Aorta (tissue), 5 donors: ENCODE measurements at regions not wholly inside any gene's neighbourhood (a gene's known extent, or its start where the extent isn't known, plus 50 kb on each side); places are given as distances from the start of the nearest gene placed in this dataset.
"Not testable (repeated sequence)": the region's sequence is repeated elsewhere in the genome, so short reads cannot be mapped to it uniquely, and the experiment has no call there.

Source experiments
- ATAC-seq: fragments of 200-7000 bp; cut with Tn5 transposase; one replicate; pipeline ENCODE4 v1.9.1; 2022; ENCODE audit warnings: moderate library complexity; ENCODE audit not compliant: low FRiP score
- DNase-seq, 2 donors: peaks; one replicate each; pipeline ENCODE4 v3.0.0-alpha.2; 2020
- H3K27ac ChIP-seq, 2 donors: one replicate each; pipeline ENCODE4 v1.5.1; 2013; ENCODE audit warnings: low read length in 2 of 2, mild to moderate bottlenecking in 2 of 2, moderate library complexity in 2 of 2, control low read depth in 1 of 2, inconsistent platforms in 1 of 2, low read depth in 1 of 2
- H3K27me3 ChIP-seq, 2 donors: one replicate each; pipeline ENCODE4 v1.6.1; 2013; ENCODE audit warnings: control low read depth in 1 of 2, low read length in 1 of 2, mild to moderate bottlenecking in 1 of 2, moderate library complexity in 1 of 2; ENCODE audit not compliant: insufficient read depth in 2 of 2, control insufficient read depth in 1 of 2
- H3K36me3 ChIP-seq, 2 donors: one replicate each; pipeline ENCODE4 v1.6.1; 2013; ENCODE audit warnings: control low read depth in 1 of 2, low read length in 1 of 2, mild to moderate bottlenecking in 1 of 2; ENCODE audit not compliant: insufficient read depth in 2 of 2, control insufficient read depth in 1 of 2
- H3K4me1 ChIP-seq, 2 donors: one replicate each; pipeline ENCODE4 v1.6.1; 2013; ENCODE audit warnings: low read length in 2 of 2, control low read depth in 1 of 2, mild to moderate bottlenecking in 1 of 2, moderate library complexity in 1 of 2; ENCODE audit not compliant: insufficient read depth in 2 of 2, control insufficient read depth in 1 of 2
- H3K4me3 ChIP-seq, 2 donors: one replicate each; pipeline ENCODE4 v1.5.1; 2013; ENCODE audit warnings: low read length in 2 of 2, control low read depth in 1 of 2, mild to moderate bottlenecking in 1 of 2
- H3K9me3 ChIP-seq: one replicate; pipeline ENCODE4 v1.6.1; 2013; ENCODE audit warnings: mild to moderate bottlenecking, low read length; ENCODE audit not compliant: control insufficient read depth
- WGBS, 2 donors: extraction: QIAGEN DNeasy Blood & Tissue Kit; methylation state at CpG; one replicate each; pipeline ENCODE4 v1.1.7; 2013; 5-methylcytosine and 5-hydroxymethylcytosine counted together
- intact Hi-C, 2 donors: fragments of 100-400 bp; cut with DNase I; formaldehyde crosslinking; loops; one replicate each; pipeline versions ENCODE4 v1.14.2 to v1.15.0; 2022
- donor health status: healthy with polysubstance abuse.
- donor health status: Bipolar disorder and iron deficiency.
- donor health status: DM: no; HTN: no; CAD: no.
- donor health status: DM: no; HTN: no; CAD: no.
- donor health status: DM: yes; HTN: yes; CAD: no.

DNA sequence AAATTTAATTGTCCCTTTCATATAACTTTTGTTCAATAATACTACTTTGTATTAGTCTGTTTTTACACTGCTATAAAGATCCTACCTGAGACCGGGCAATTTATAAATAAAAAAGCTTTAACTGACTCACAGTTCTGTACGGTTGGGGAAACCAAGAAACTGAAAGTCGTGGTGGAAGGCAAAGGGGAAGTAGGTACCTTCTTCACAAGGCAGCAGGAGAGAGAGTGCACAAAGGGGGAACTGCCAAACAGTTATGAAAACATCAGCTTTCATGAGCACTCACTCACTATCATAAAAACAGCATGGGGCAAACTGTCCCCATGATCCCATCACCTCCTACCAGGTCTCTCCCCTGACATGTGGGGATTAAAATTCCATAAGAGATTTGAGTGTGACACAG, 1069.0 kb downstream of the FSCB start:
- DNase-seq = no peak
- no peaks in the 10 kb centered on the region for H3K4me1 ChIP-seq
- H3K9me3 ChIP-seq = no peaks in the 10 kb centered on the region
- intact Hi-C loops = no loop called here
- no peak overlapping the region for H3K27ac ChIP-seq
- no peaks in the 10 kb centered on the region for H3K27me3 ChIP-seq
- no peak for ATAC-seq
- WGBS, 2 donors = 71 to 79% methylated on average over 3 of the region's 3 CpGs
- H3K36me3 ChIP-seq = no peaks in the 10 kb centered on the region
- H3K4me3 ChIP-seq = no peak overlapping the region

DNA sequence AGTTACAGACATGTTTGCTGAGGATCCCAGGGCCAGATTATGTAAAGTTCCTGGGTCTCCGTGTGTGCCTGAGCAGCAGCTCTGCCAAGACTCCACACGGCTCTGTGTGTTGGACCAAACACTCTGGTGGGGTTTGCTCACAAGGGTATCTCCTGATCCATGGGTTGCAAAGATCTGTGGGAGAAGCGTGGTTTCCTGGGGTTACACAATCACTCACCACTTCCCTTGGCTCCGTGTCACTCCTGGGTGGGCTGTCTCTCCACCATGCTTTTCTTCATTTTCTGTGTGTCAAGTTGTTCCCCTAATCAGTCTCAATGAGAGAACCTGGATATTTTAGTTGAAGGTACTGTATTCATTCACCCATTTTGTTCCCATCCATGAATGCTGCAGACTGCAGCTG, 1088.8 kb downstream of the FSCB start:
- no peak for DNase-seq
- H3K4me1 ChIP-seq = no peaks in the 10 kb centered on the region
- H3K4me3 ChIP-seq = no peak overlapping the region
- H3K27ac ChIP-seq = no peak overlapping the region
- no peaks in the 10 kb centered on the region for H3K36me3 ChIP-seq
- intact Hi-C loops = no loop called here
- ATAC-seq = no peak
- H3K27me3 ChIP-seq = no peaks in the 10 kb centered on the region
- peaks cover 1% of the 10 kb centered on the region for H3K9me3 ChIP-seq
- 80 to 82% methylated on average over 4 of the region's 4 CpGs for WGBS, 2 donors

DNA sequence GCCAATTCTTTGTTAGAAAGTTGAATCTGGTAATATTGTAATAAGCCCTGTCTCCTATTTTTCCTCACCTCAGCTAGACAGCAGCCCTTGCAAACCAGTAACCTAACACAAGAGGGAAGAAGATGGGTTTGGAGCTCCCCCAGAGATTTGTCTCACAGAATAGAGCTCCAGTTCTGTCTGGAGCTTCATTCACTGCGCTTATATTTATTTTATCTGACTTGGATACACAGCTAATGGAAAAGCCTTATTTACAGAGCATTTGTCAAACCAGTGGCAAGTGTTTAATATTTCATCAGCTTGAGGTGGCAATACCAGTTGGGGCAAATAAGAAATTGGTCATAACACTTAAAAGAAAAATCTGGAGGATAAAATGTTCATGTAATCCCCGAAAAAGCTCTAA, 1094.0 kb downstream of the FSCB start:
- Histone ChIP-seq H3K36me3 (no peaks in the 10 kb centered on the region), H3K9me3 (no peaks in the 10 kb centered on the region), H3K4me1 (no peaks in the 10 kb centered on the region), H3K27ac (no peak overlapping the region), H3K27me3 (no peaks in the 10 kb centered on the region), H3K4me3 (no peak overlapping the region)
- WGBS, 2 donors = 69 to 76% methylated on average over 2 of the region's 2 CpGs
- no peak for ATAC-seq
- intact Hi-C loops = no loop called here
- DNase-seq = no peak

DNA sequence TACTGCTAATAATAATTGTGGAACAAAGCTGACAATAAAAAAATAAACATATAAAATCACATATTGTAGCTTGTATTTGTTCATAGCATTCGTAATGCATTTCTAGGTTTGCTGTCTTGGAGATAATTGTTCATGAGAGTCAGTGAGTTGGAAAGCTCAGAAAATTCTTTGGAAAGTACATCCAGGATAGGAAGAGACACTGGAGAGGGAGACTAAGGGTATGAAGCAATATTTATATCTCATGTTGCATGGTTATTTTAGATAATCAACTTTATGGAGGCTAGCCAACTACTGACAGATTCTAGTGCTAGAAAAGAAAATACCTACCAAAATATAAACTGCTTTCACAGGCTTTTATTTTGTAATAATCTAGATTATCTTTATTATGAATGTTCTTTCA, 1095.2 kb downstream of the FSCB start:
- no peak overlapping the region for H3K4me3 ChIP-seq
- ATAC-seq = no peak
- H3K4me1 ChIP-seq = no peaks in the 10 kb centered on the region
- H3K9me3 ChIP-seq = no peaks in the 10 kb centered on the region
- H3K27me3 ChIP-seq = no peaks in the 10 kb centered on the region
- 59 to 72% methylated on average over 1 of the region's 1 CpG for WGBS, 2 donors
- intact Hi-C loops = no loop called here
- no peak overlapping the region for H3K27ac ChIP-seq
- DNase-seq = no peak
- no peaks in the 10 kb centered on the region for H3K36me3 ChIP-seq

DNA sequence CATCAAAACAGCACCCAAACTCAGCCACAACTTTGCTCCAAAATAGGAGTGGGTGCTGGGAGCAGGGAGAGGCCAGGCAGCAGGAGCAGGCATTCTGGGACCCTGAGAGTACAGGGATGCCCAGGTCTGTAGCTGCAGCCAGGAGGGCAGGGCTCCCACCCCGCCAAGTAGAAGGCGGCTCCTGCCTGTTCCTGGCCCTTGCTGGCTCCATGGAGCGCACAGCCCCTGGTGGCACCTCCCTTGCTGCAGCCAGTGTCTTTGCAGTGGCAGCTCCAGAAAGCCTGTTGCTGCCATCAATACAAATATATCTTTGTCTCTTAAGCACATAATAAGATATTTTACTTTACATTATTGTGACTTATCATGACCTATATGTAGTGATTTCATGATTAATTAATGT, 1096.5 kb downstream of the FSCB start:
- DNase-seq = no peak
- WGBS, 2 donors = 58 to 62% methylated on average over 3 of the region's 3 CpGs
- peak; percentile 52 for ATAC-seq
- Histone ChIP-seq H3K4me1 (no peaks in the 10 kb centered on the region), H3K4me3 (no peak overlapping the region), H3K27ac (no peak overlapping the region), H3K36me3 (no peaks in the 10 kb centered on the region), H3K27me3 (no peaks in the 10 kb centered on the region), H3K9me3 (no peaks in the 10 kb centered on the region)
- intact Hi-C loops = no loop called here

DNA sequence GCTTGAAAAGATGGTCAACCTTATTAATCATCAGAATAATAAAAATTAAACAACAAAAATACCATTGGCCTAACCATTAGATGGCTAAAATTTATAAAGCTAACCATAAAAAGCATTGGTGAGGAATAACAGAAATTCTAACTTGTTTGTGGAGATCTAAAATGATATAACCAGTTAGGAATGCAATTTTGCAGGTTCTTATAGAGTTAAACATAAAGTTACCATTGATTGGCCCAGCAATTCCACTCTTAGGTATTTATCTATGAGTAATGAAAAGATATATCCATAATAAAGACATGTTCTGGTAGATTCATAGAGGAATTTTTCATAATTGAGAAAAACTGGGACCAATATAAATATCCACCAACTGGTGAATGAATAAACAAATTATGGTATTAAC, 1098.6 kb downstream of the FSCB start:
- Histone ChIP-seq H3K27me3 (no peaks in the 10 kb centered on the region), H3K27ac (no peak overlapping the region), H3K4me1 (no peaks in the 10 kb centered on the region), H3K4me3 (no peak overlapping the region), H3K36me3 (no peaks in the 10 kb centered on the region), H3K9me3 (no peaks in the 10 kb centered on the region)
- DNase-seq (no peak), ATAC-seq (no peak)
- intact Hi-C loops = no loop called here

DNA sequence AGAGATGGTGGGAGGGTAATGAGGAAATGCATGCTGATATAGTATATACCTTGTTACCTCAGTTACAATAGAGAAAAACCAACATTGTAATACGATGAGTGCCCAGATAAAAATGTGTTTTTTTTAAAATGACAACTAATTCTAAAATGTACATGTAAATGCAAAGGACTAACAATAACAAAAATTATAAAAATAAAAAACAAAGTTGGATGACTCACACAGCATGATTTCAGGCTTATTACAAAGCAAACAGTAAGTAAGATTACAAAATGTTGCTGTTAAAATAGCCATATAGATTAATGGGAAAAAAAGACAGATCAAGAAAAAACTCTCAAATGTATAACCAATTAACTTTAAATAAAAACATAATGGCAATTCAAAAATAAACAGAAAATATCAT, 1099.4 kb downstream of the FSCB start:
- H3K4me1 ChIP-seq = no peaks in the 10 kb centered on the region
- WGBS, 2 donors = 50 to 59% methylated on average over 1 of the region's 1 CpG
- H3K27ac ChIP-seq = no peak overlapping the region
- ATAC-seq (no peak), DNase-seq (no peak)
- no peaks in the 10 kb centered on the region for H3K27me3 ChIP-seq
- H3K4me3 ChIP-seq = no peak overlapping the region
- H3K9me3 ChIP-seq = no peaks in the 10 kb centered on the region
- intact Hi-C loops = no loop called here
- H3K36me3 ChIP-seq = no peaks in the 10 kb centered on the region

DNA sequence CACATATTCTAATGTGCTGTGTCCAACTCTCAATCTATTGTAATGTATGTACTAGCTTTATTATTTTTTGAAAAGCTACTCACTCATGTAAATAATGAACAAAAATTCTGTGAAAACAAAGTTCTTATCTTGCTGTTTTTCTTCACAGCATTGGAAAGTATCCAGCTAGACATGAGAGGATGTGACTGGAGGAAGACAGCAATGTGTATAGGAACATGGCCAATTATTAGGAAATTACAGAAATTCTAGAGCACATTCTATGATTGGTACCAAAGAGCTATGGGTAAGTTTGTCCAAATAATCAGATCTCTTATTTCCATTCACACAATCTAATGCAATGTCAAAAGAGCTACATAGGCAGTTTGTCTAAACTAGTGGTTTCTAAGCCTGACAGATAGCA, 1100.2 kb downstream of the FSCB start:
- Histone ChIP-seq H3K4me1 (no peaks in the 10 kb centered on the region), H3K27ac (no peak overlapping the region), H3K27me3 (no peaks in the 10 kb centered on the region), H3K36me3 (no peaks in the 10 kb centered on the region), H3K4me3 (no peak overlapping the region), H3K9me3 (no peaks in the 10 kb centered on the region)
- intact Hi-C loops = no loop called here
- ATAC-seq (no peak), DNase-seq (no peak)

DNA sequence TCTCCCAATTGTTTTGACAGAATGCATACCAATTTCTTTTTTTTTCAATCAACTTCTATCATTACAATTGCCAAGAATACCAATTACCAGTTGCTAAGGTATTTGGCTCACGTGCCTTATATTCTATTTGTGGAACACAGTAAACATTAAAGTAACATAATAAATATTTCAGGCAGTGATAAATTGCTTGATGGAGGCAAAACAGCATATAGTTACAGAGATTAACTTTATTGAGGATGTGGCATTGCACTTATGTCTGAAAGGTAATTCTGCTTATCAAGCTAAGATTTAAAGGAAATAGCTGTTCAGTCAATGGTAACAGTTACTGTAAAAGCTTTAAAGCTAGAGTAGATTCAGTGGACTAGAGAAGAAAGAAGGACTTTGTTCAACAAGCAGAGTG, 1107.8 kb downstream of the FSCB start:
- WGBS, 2 donors = 7 to 10% methylated on average over 1 of the region's 1 CpG
- no peaks in the 10 kb centered on the region for H3K4me1 ChIP-seq

DNA sequence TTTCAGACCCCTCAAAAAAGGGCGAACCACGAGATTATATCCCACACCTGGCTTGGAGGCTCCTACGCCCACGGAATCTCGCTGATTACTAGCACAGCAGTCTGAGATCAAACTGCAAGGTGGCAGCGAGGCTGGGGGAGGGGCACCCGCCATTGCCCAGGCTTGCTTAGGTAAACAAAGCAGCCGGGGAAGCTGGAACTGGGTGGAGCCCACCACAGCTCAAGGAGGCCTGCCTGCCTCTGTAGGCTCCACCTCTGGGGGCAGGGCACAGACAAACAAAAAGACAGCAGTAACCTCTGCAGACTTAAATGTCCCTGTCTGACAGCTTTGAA, 1136.6 kb downstream of the FSCB start:
- DNase-seq = peak in 1 of 2 donors; percentile 25
- H3K4me3 ChIP-seq, ATAC-seq, intact Hi-C loops, H3K4me1 ChIP-seq, H3K36me3 ChIP-seq, H3K9me3 ChIP-seq, H3K27ac ChIP-seq, H3K27me3 ChIP-seq: not testable (repeated sequence)
- 85 to 86% methylated on average over 8 of the region's 8 CpGs for WGBS, 2 donors

More for the DNA sequence above, 1107.8 kb downstream of the FSCB start:
- intact Hi-C loops = no loop called here
- no peaks in the 10 kb centered on the region for H3K9me3 ChIP-seq
- DNase-seq = no peak
- H3K4me3 ChIP-seq = no peak overlapping the region
- H3K36me3 ChIP-seq = no peaks in the 10 kb centered on the region
- no peaks in the 10 kb centered on the region for H3K27me3 ChIP-seq
- no peak for ATAC-seq
- no peak overlapping the region for H3K27ac ChIP-seq
